ENCODE measurements at regions not wholly inside any gene's neighbourhood (a gene's known extent, or its start where the extent isn't known, plus 50 kb on each side); places are given as distances from the start of the nearest gene placed in this dataset.
A peak's percentile ranks its signal among the peaks of the same experiment; 100 is the strongest.

DNA sequence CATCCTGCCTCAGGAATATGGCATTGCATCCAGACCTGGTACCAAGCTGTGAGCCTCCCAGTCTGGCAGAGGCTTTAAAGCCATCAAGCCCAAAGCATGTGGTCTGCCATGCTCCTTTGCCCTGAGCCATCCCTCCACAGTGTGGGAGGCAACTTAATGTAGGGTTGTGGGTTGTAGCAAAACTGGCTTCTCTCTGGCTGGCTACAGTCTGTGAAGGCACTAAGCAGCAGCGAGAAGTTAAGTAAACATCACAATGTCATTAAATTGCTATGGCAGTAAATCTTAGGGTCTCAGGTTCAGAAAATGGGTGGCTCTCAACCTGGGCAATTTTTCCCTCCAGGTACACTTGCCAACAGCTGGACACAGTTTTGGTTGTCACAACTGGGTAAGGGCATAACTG, 472.9 kb downstream of the PREX1 start:
- H3K27ac Mint-ChIP-seq, result peak overlapping the region; percentile 1
- H3K4me3 Mint-ChIP-seq (ENCODE audit: low read depth), result no peak overlapping the region
- DNase-seq (ENCODE audit: low spot score, unreplicated experiment), result no peak
- peaks cover 2% of the 10 kb centered on the region for H3K4me1 Mint-ChIP-seq (ENCODE audit: low read depth)
- TF ChIP-seq, protein P1, sequence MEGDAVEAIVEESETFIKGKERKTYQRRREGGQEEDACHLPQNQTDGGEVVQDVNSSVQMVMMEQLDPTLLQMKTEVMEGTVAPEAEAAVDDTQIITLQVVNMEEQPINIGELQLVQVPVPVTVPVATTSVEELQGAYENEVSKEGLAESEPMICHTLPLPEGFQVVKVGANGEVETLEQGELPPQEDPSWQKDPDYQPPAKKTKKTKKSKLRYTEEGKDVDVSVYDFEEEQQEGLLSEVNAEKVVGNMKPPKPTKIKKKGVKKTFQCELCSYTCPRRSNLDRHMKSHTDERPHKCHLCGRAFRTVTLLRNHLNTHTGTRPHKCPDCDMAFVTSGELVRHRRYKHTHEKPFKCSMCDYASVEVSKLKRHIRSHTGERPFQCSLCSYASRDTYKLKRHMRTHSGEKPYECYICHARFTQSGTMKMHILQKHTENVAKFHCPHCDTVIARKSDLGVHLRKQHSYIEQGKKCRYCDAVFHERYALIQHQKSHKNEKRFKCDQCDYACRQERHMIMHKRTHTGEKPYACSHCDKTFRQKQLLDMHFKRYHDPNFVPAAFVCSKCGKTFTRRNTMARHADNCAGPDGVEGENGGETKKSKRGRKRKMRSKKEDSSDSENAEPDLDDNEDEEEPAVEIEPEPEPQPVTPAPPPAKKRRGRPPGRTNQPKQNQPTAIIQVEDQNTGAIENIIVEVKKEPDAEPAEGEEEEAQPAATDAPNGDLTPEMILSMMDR (IDR thresholded peaks at IDR 0.05; ENCODE audit: unreplicated experiment), result no peak
- no peaks in the 10 kb centered on the region for H3K36me3 Mint-ChIP-seq (ENCODE audit: insufficient read depth)
- no peaks in the 10 kb centered on the region for H3K27me3 Mint-ChIP-seq
- no peaks in the 10 kb centered on the region for H3K9me3 Mint-ChIP-seq (ENCODE audit: low read depth)

DNA sequence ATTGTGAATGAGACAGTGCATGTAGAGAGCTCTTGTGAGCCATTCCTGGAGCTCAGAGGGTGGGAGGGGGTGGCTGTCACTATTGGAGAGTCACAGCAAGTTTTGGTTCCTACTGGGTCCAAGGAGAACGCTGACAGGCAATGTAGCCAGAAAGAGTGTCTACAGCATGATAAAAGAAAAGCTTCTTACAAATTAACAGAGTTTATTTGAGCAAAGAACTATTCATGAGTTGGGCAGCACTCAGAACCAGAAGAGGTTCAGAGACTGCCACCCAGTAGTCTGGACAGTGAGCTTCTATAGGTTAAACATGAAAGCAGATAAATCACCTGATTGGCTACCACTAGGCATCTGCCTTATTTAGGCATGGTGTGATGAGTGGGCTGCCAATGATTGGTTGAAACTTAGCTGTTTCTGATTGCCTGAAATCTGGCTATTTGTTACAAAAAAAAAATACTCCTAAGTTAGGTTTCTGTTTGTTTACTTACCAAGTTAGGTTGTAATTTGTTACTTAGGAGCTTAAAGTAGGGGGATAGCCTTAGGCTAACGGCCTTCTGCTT, 473.4 kb downstream of the PREX1 start:
- H3K27ac Mint-ChIP-seq, result no peak overlapping the region
- DNase-seq (ENCODE audit: low spot score, unreplicated experiment), result no peak
- TF ChIP-seq, protein P1 (IDR thresholded peaks at IDR 0.05; ENCODE audit: unreplicated experiment), result no peak
- no peak overlapping the region for H3K4me3 Mint-ChIP-seq (ENCODE audit: low read depth)
- no peaks in the 10 kb centered on the region for H3K9me3 Mint-ChIP-seq (ENCODE audit: low read depth)
- no peaks in the 10 kb centered on the region for H3K27me3 Mint-ChIP-seq
- no peaks in the 10 kb centered on the region for H3K36me3 Mint-ChIP-seq (ENCODE audit: insufficient read depth)
- no peaks in the 10 kb centered on the region for H3K4me1 Mint-ChIP-seq (ENCODE audit: low read depth)

DNA sequence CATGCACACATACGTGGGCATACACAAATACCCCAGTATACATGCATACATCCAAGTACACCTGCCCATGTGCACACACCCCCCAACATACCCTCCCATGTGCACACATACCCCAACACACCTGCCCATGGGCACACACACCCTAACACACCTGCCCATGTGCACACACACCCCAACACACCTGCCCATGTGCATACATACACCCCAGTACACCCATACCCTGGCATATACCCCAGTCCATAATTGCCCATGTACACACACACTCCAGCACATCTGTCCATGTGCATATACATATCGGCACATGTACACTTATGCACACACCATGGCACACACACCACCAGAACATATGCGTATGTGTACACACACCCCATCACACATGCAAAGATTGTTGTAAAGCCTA, 475.2 kb downstream of the PREX1 start:
- no peak for DNase-seq (ENCODE audit: low spot score, unreplicated experiment)

DNA sequence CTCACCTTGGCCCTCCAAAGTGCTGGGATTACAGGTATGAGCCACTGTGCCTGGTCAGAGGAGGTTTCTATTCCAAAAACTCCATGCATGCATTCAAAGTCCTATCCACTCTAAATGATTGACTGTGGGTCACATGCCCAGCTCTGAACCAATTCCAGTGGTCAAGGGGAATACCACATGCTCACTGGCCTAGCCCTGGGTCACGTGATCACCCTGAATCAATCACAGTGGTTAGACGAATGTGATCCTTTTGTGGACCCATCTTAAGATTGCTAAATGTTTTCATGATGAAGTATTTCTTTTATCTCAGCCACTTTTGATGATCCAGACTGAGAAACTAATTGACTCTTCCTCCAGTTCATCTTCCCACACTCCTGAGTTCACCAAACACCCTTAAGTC, 475.8 kb downstream of the PREX1 start:
- Mint-ChIP-seq H3K36me3 (ENCODE audit: insufficient read depth) (no peaks in the 10 kb centered on the region), H3K27me3 (no peaks in the 10 kb centered on the region), H3K27ac (no peak overlapping the region), H3K9me3 (ENCODE audit: low read depth) (peaks cover 12% of the 10 kb centered on the region), H3K4me1 (ENCODE audit: low read depth) (no peaks in the 10 kb centered on the region), H3K4me3 (ENCODE audit: low read depth) (no peak overlapping the region)
- DNase-seq (ENCODE audit: low spot score, unreplicated experiment), result no peak
- TF ChIP-seq, protein P1 (IDR thresholded peaks at IDR 0.05; ENCODE audit: unreplicated experiment), result no peak

More for the DNA sequence above, 475.2 kb downstream of the PREX1 start:
- Mint-ChIP-seq H3K9me3 (ENCODE audit: low read depth) (peaks cover 9% of the 10 kb centered on the region), H3K4me3 (ENCODE audit: low read depth) (no peak overlapping the region), H3K27ac (no peak overlapping the region), H3K4me1 (ENCODE audit: low read depth) (no peaks in the 10 kb centered on the region), H3K36me3 (ENCODE audit: insufficient read depth) (no peaks in the 10 kb centered on the region), H3K27me3 (no peaks in the 10 kb centered on the region)
- TF ChIP-seq, protein P1 (IDR thresholded peaks at IDR 0.05; ENCODE audit: unreplicated experiment), result no peak

DNA sequence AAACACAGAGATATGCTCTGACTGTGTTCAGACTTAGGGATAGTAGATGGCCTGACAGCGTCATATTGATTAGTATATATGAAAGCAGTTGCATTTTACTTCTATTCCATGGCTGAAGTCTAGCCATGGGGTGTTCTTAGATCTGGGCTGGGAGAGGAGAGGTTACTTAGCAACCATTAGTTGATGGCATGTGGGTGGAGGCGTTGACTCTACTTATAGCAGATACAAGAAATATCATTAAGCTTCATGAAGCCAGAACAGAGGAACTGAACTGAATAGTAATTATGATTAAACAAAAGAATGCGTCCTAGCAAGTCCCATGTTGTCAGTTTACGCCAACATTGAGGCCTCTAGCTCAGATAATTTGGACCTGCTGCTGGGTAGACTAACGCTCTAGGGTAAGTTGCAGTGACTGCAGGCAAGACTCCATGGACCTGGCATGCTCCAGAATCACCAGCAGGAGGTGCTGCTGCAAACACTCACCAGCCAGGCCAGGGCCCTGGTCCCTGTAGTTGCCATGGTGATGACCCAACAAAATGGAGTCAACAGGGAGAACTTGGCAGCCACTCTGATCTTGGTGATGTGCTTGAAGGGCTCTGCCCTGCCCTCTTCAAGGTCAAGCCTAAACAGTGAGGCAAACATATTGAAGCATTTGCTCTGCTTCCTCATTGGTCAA, 477.3 kb downstream of the PREX1 start:
- DNase-seq (ENCODE audit: low spot score, unreplicated experiment), result no peak
- Mint-ChIP-seq H3K27me3 (no peaks in the 10 kb centered on the region), H3K4me1 (ENCODE audit: low read depth) (no peaks in the 10 kb centered on the region)

More for the DNA sequence above, 477.3 kb downstream of the PREX1 start:
- H3K4me3 Mint-ChIP-seq (ENCODE audit: low read depth), result no peak overlapping the region
- peaks cover 12% of the 10 kb centered on the region for H3K9me3 Mint-ChIP-seq (ENCODE audit: low read depth)
- no peaks in the 10 kb centered on the region for H3K36me3 Mint-ChIP-seq (ENCODE audit: insufficient read depth)
- TF ChIP-seq, protein P1 (IDR thresholded peaks at IDR 0.05; ENCODE audit: unreplicated experiment), result peak; percentile 35
- H3K27ac Mint-ChIP-seq, result no peak overlapping the region

Data from progenitor cell of endocrine pancreas (in vitro differentiated cells).